ENCODE measurements at regions not wholly inside any gene's neighbourhood (a gene's known extent, or its start where the extent isn't known, plus 50 kb on each side); places are given as distances from the start of the nearest gene placed in this dataset.
"Not testable (repeated sequence)": the region's sequence is repeated elsewhere in the genome, so short reads cannot be mapped to it uniquely, and the experiment has no call there.

DNA sequence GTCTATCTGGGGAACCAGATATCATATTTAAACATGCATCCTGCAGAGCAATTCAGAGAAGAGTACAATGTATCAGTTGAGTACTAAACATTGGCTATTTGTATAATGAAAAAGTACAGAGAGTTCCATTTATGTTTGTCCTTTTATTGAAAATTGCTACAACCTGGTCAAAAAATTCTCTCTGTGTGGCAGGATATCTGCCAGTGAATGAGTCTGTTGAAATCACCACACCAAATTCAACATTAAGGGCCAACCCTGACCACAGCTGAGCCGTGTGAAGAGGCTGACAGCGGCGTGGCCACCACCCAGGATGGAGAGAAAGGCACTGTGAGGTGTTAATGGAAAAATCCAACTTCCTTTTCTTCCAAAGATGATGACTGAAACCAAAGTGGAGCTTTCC, 422.7 kb upstream of the PIK3R1 start:
- Histone ChIP-seq H3K27ac (ENCODE audit: low read depth in 2 of 2, low read length in 1 of 2) (no peak overlapping the region), H3K9me3 (no peaks in the 10 kb centered on the region), H3K9ac (no peak overlapping the region), H3K9me2 (no peaks in the 10 kb centered on the region), H3F3A (replicated peaks; ENCODE audit: insufficient read depth) (no peaks in the 10 kb centered on the region), H3K4me1 (ENCODE audit: control insufficient read depth in 1 of 2, insufficient read depth in 2 of 2, low read depth in 1 of 2, low read length in 1 of 2) (no peaks in the 10 kb centered on the region), H3K36me3 (replicated peaks in 1 of 2; ENCODE audit: control insufficient read depth in 1 of 2, insufficient read depth in 2 of 2, low read length in 1 of 2) (no peaks in the 10 kb centered on the region), H2AFZ (ENCODE audit: low read depth) (no peak overlapping the region), H3K27me3 (ENCODE audit: insufficient read depth) (no peaks in the 10 kb centered on the region), H3K4me2 (no peak overlapping the region), H3K4me3 (ENCODE audit: low read depth in 2 of 2, low read length in 1 of 2) (no peak overlapping the region), H4K20me1 (ENCODE audit: insufficient read depth) (no peaks in the 10 kb centered on the region), H3K79me2 (ENCODE audit: insufficient read depth) (no peaks in the 10 kb centered on the region)
- no peak for DNase-seq
- POLR2A ChIA-PET: no interaction called here
- WGBS (ENCODE audit: low lambda C conversion rate): 39% methylated on average over 3 of the region's 3 CpGs
- no peak for TF ChIP-seq FOSL2 (IDR thresholded peaks at IDR 0.05; ENCODE audit: borderline replicate concordance, low read depth)
- no peak for TF ChIP-seq RFX5 (IDR thresholded peaks at IDR 0.05; ENCODE audit: low read length)
- no peak for TF ChIP-seq ELF1 (IDR thresholded peaks at IDR 0.05)
- no peak for TF ChIP-seq RCOR1 (IDR thresholded peaks at IDR 0.05; ENCODE audit: low read length)
- no peak for TF ChIP-seq TEAD4 (IDR thresholded peaks at IDR 0.05; ENCODE audit: borderline replicate concordance, insufficient read depth)
- CTCF ChIA-PET: no interaction called here

DNA sequence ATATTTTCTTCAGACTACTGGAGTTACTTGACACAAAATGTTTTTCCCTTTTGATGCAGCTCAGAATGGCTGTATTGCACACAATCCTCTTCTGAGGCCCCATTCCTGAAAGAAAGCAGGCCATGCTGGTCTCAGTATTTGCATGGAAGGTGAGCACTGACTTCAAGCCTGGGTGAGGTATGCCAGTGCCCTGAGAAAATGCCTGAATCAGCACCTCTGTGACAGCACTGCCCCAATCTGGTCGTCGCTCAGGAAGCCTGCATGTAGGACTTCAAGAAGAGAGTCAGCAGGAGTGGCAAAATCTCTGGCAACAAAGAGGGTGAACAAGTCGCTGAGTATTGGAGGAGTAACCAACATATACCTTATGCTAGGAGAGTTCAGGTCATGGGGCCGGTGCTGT, 425.2 kb upstream of the PIK3R1 start:
- Histone ChIP-seq H3K4me3 (ENCODE audit: low read depth in 2 of 2, low read length in 1 of 2) (no peak overlapping the region), H3K4me2 (no peak overlapping the region), H3K27ac (ENCODE audit: low read depth in 2 of 2, low read length in 1 of 2) (no peak overlapping the region), H4K20me1 (ENCODE audit: insufficient read depth) (no peaks in the 10 kb centered on the region), H3K9ac (no peak overlapping the region), H3F3A (replicated peaks; ENCODE audit: insufficient read depth) (no peaks in the 10 kb centered on the region), H3K79me2 (ENCODE audit: insufficient read depth) (no peaks in the 10 kb centered on the region), H2AFZ (ENCODE audit: low read depth) (no peak overlapping the region), H3K9me2 (no peaks in the 10 kb centered on the region), H3K9me3 (no peaks in the 10 kb centered on the region), H3K36me3 (replicated peaks in 1 of 2; ENCODE audit: control insufficient read depth in 1 of 2, insufficient read depth in 2 of 2, low read length in 1 of 2) (no peaks in the 10 kb centered on the region), H3K27me3 (ENCODE audit: insufficient read depth) (no peaks in the 10 kb centered on the region), H3K4me1 (ENCODE audit: control insufficient read depth in 1 of 2, insufficient read depth in 2 of 2, low read depth in 1 of 2, low read length in 1 of 2) (no peaks in the 10 kb centered on the region)
- ChIA-PET CTCF (no interaction called here), POLR2A (no interaction called here)
- no peak for DNase-seq
- no peak for TF ChIP-seq YY1 (IDR thresholded peaks at IDR 0.05; ENCODE audit: low read depth)
- TF ChIP-seq, protein P1, sequence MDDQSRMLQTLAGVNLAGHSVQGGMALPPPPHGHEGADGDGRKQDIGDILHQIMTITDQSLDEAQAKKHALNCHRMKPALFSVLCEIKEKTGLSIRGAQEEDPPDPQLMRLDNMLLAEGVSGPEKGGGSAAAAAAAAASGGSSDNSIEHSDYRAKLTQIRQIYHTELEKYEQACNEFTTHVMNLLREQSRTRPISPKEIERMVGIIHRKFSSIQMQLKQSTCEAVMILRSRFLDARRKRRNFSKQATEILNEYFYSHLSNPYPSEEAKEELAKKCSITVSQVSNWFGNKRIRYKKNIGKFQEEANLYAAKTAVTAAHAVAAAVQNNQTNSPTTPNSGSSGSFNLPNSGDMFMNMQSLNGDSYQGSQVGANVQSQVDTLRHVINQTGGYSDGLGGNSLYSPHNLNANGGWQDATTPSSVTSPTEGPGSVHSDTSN (IDR thresholded peaks at IDR 0.05): no peak
- no peak for TF ChIP-seq RAD21 (IDR thresholded peaks at IDR 0.05; ENCODE audit: low read length)
- TF ChIP-seq TCF12 (IDR thresholded peaks at IDR 0.05): no peak
- TF ChIP-seq, protein P2, sequence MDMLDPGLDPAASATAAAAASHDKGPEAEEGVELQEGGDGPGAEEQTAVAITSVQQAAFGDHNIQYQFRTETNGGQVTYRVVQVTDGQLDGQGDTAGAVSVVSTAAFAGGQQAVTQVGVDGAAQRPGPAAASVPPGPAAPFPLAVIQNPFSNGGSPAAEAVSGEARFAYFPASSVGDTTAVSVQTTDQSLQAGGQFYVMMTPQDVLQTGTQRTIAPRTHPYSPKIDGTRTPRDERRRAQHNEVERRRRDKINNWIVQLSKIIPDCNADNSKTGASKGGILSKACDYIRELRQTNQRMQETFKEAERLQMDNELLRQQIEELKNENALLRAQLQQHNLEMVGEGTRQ (IDR thresholded peaks at IDR 0.05; ENCODE audit: borderline replicate concordance, low read depth, low read length): no peak
- TF ChIP-seq ELF1 (IDR thresholded peaks at IDR 0.05): no peak
- no peak for TF ChIP-seq FOXM1 (IDR thresholded peaks at IDR 0.05; ENCODE audit: low read depth)
- TF ChIP-seq, protein P3, sequence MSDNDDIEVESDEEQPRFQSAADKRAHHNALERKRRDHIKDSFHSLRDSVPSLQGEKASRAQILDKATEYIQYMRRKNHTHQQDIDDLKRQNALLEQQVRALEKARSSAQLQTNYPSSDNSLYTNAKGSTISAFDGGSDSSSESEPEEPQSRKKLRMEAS (IDR thresholded peaks at IDR 0.05; ENCODE audit: low read depth): no peak
- TF ChIP-seq EP300 (IDR thresholded peaks at IDR 0.05; ENCODE audit: borderline replicate concordance in 1 of 2, low read depth in 1 of 2, low read length in 1 of 2): no peak
- no peak for TF ChIP-seq GATA2 (CRISPR knock-in tag; IDR thresholded peaks at IDR 0.05)
- TF ChIP-seq RXRA (IDR thresholded peaks at IDR 0.05; ENCODE audit: borderline replicate concordance, low read depth): no peak
- 50% methylated on average over 2 of the region's 4 CpGs for WGBS (ENCODE audit: low lambda C conversion rate)

DNA sequence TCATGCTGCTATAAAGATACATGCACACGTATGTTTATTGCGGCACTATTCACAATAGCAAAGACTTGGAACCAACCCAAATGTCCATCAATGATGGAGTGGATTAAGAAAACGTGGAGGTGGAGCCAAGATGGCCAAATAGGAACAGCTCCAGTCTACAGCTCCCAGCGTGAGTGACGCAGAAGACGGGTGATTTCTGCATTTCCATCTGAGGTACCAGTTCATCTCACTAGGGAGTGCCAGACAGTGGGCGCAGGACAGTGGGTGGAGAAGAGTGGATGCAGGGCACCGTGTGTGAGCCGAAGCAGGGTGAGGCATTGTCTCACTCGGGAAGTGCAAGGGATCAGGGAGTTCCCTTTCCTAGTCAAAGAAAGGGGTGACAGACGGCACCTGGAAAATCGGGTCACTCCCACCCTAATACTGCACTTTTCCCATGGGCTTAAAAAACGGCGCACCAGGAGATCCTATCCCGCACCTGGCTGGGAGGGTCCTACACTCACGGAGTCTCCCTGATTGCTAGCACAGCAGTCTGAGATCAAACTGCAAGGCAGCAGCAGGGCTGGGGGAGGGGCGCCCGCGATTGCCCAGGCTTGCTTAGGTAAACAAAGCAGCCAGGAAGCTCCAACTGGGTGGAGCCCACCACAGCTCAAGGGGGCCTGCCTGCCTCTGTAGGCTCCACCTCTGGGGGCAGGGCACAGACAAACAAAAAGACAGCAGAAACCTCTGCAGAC, 435.5 kb upstream of the PIK3R1 start:
- H3K4me2 ChIP-seq; H3K27me3 ChIP-seq (ENCODE audit: insufficient read depth); DNase-seq; H3K9me2 ChIP-seq; H3F3A ChIP-seq (replicated peaks; ENCODE audit: insufficient read depth); H3K36me3 ChIP-seq (replicated peaks in 1 of 2; ENCODE audit: control insufficient read depth in 1 of 2, insufficient read depth in 2 of 2, low read length in 1 of 2); H2AFZ ChIP-seq (ENCODE audit: low read depth); H3K9ac ChIP-seq; POLR2A ChIA-PET; H3K27ac ChIP-seq (ENCODE audit: low read depth in 2 of 2, low read length in 1 of 2); H3K4me1 ChIP-seq (ENCODE audit: control insufficient read depth in 1 of 2, insufficient read depth in 2 of 2, low read depth in 1 of 2, low read length in 1 of 2); CTCF ChIA-PET; H4K20me1 ChIP-seq (ENCODE audit: insufficient read depth); H3K9me3 ChIP-seq; H3K79me2 ChIP-seq (ENCODE audit: insufficient read depth); H3K4me3 ChIP-seq (ENCODE audit: low read depth in 2 of 2, low read length in 1 of 2): not testable (repeated sequence)
- WGBS (ENCODE audit: low lambda C conversion rate): 71% methylated on average over 16 of the region's 19 CpGs
